OCI-LY1 (cell line): ENCODE measurements at regions not wholly inside any gene's neighbourhood (a gene's known extent, or its start where the extent isn't known, plus 50 kb on each side); places are given as distances from the start of the nearest gene placed in this dataset.
"Not testable (repeated sequence)": the region's sequence is repeated elsewhere in the genome, so short reads cannot be mapped to it uniquely, and the experiment has no call there.

Experiments
- EZH2 ChIP-seq: fragments of 200-600 bp; sonication (generic), shearing (Covaris generic); IDR thresholded peaks from 2 replicates; pipeline ENCODE4 v1.8.0; 2017; ENCODE audit warnings: borderline replicate concordance, mixed run types, mild to moderate bottlenecking, antibody characterized with exemption, low read length, moderate library complexity, mixed read lengths
- TF ChIP-seq, protein P1 (sequence below): fragments of 200-600 bp; sonication (generic), shearing (Covaris generic); IDR thresholded peaks from 2 replicates; pipeline ENCODE4 v1.5.1; 2017; ENCODE audit warnings: mild to moderate bottlenecking, antibody characterized with exemption, low read length, moderate library complexity, mixed read lengths

DNA sequence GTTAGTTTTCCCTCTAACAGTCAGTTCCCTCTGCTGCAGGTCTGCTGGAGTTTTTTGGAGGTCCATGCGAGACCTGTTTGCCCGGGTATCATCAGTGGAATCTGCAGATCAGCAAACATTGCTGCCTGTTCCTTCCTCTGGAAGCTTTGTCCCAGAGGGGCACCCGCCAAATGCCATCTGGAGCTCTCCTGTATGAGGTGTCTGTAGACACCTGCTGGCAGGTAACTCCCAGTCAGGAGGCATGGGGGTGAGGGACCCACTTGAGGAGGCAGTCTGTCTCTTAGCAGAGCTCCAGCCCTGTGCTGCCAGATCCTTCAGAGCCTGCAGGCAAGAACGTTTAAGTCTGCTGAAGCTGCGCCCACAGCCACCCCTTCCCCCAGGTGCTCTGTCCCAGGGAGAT is 884.3 kb upstream of the GRIA3 start:
- TF ChIP-seq, protein P1, sequence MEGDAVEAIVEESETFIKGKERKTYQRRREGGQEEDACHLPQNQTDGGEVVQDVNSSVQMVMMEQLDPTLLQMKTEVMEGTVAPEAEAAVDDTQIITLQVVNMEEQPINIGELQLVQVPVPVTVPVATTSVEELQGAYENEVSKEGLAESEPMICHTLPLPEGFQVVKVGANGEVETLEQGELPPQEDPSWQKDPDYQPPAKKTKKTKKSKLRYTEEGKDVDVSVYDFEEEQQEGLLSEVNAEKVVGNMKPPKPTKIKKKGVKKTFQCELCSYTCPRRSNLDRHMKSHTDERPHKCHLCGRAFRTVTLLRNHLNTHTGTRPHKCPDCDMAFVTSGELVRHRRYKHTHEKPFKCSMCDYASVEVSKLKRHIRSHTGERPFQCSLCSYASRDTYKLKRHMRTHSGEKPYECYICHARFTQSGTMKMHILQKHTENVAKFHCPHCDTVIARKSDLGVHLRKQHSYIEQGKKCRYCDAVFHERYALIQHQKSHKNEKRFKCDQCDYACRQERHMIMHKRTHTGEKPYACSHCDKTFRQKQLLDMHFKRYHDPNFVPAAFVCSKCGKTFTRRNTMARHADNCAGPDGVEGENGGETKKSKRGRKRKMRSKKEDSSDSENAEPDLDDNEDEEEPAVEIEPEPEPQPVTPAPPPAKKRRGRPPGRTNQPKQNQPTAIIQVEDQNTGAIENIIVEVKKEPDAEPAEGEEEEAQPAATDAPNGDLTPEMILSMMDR, result not testable (repeated sequence)
- not testable (repeated sequence) for TF ChIP-seq EZH2
